B cell (primary cell): ENCODE measurements at regions not wholly inside any gene's neighbourhood (a gene's known extent, or its start where the extent isn't known, plus 50 kb on each side); places are given as distances from the start of the nearest gene placed in this dataset.

Source experiments
- ATAC-seq: fragments of 200-7000 bp; cut with Tn5 transposase; one replicate; pipeline ENCODE4 v1.10.0; 2021; ENCODE audit warnings: low read depth, mild to moderate bottlenecking, moderate number of reproducible peaks, moderate library complexity
- CTCF ChIA-PET: fragments of 350-600 bp; sonication (Branson Sonifier 250); formaldehyde crosslinking; loops from one replicate; lab custom pipeline; 2021; ENCODE audit warnings: antibody characterized with exemption, inconsistent platforms; lab: Charles Lee
- POLR2A ChIA-PET: fragments of 350-600 bp; sonication (Branson Sonifier 250); formaldehyde crosslinking; loops from one replicate; lab custom pipeline; 2021; ENCODE audit warnings: antibody characterized with exemption; lab: Charles Lee
- DNase-seq: peaks from one replicate; pipeline ENCODE4 v3.0.0; 2013
- H2AFZ ChIP-seq: 2 replicates; pipeline ENCODE4 v1.6.1; 2012; ENCODE audit warnings: mild to moderate bottlenecking, low read depth, low read length; ENCODE audit not compliant: insufficient read depth, poor library complexity, severe bottlenecking
- H3K27ac ChIP-seq, 2 donors: 1 replicate in 1 of 2; 2 replicates in 1 of 2; pipeline ENCODE4 v1.5.1; 2012 to 2013; ENCODE audit warnings: low read length in 2 of 2, mild to moderate bottlenecking in 2 of 2, moderate library complexity in 1 of 2
- H3K27me3 ChIP-seq, 4 experiments: fragments of 200-600 bp in 1 of 4; sonication (generic) in 1 of 4; replicated peaks in 1 of 4; 1 replicate in 2 of 4; 2 replicates in 2 of 4; pipeline versions ENCODE4 v1.6.1 to v1.7.0; 2013 to 2016; ENCODE audit warnings: low read length in 3 of 4, mild to moderate bottlenecking in 2 of 4, mixed read lengths in 1 of 4, moderate library complexity in 1 of 4; ENCODE audit not compliant: insufficient read depth in 4 of 4, control insufficient read depth in 3 of 4; ENCODE audit errors: control extremely low read depth in 1 of 4
- H3K36me3 ChIP-seq, 2 experiments: replicated peaks in 1 of 2; 1 replicate in 1 of 2; 2 replicates in 1 of 2; pipeline versions ENCODE4 v1.6.1 to v1.7.1; 2013; ENCODE audit warnings: low read length in 1 of 2; ENCODE audit not compliant: insufficient read depth in 2 of 2, control insufficient read depth in 1 of 2; ENCODE audit errors: control extremely low read depth in 1 of 2, extremely low read depth in 1 of 2
- H3K4me1 ChIP-seq, 2 donors: fragments of 200-600 bp in 1 of 2; sonication (generic) in 1 of 2; 1 replicate in 1 of 2; 2 replicates in 1 of 2; pipeline versions ENCODE4 v1.5.1 to v1.6.1; 2013 to 2017; ENCODE audit warnings: low read length in 2 of 2; ENCODE audit not compliant: control insufficient read depth in 2 of 2, insufficient read depth in 2 of 2
- H3K4me2 ChIP-seq: replicated peaks from 2 replicates; pipeline ENCODE3; 2012; ENCODE audit warnings: mild to moderate bottlenecking, low read depth, low read length; ENCODE audit not compliant: poor library complexity, severe bottlenecking
- H3K4me3 ChIP-seq, 5 experiments: fragments of 200-600 bp in 1 of 5; sonication (generic) in 1 of 5; 1 replicate in 3 of 5; 2 replicates in 2 of 5; pipeline versions ENCODE4 v1.5.1 to v1.7.0; 2011 to 2016; ENCODE audit warnings: low read length in 4 of 5, mild to moderate bottlenecking in 4 of 5, low read depth in 2 of 5, control low read depth in 1 of 5, moderate library complexity in 1 of 5; ENCODE audit not compliant: insufficient read depth in 1 of 5; ENCODE audit errors: control extremely low read depth in 1 of 5, extremely low read depth in 1 of 5
- H3K79me2 ChIP-seq: fragments of 200-600 bp; sonication (generic); one replicate; pipeline ENCODE4 v1.6.0; 2016; ENCODE audit warnings: low read length; ENCODE audit not compliant: control insufficient read depth, insufficient read depth
- H3K9ac ChIP-seq: fragments of 200-600 bp; sonication (generic); 2 replicates; pipeline ENCODE4 v1.6.1; 2017; ENCODE audit warnings: mild to moderate bottlenecking, low read length, moderate library complexity
- H3K9me3 ChIP-seq, 3 donors: one replicate each; pipeline versions ENCODE4 v1.6.1 to v1.7.1; 2013; ENCODE audit warnings: low read length in 2 of 3; ENCODE audit not compliant: control insufficient read depth in 2 of 3, insufficient read depth in 1 of 3; ENCODE audit errors: control extremely low read depth in 1 of 3
- H4K20me1 ChIP-seq: 2 replicates; pipeline ENCODE4 v1.6.0; 2012; ENCODE audit warnings: mild to moderate bottlenecking, low read length; ENCODE audit not compliant: insufficient read depth, control insufficient read depth, poor library complexity, severe bottlenecking
- H3K27ac Mint-ChIP-seq: one replicate; pipeline ENCODE4 v1.8.0; 2021; ENCODE audit warnings: mixed read lengths
- H3K27me3 Mint-ChIP-seq: one replicate; pipeline ENCODE4 v1.8.0; 2021; ENCODE audit warnings: mixed read lengths
- H3K4me1 Mint-ChIP-seq: one replicate; pipeline ENCODE4 v1.8.0; 2021; ENCODE audit warnings: mixed read lengths
- H3K4me3 Mint-ChIP-seq: one replicate; pipeline ENCODE4 v1.8.0; 2021; ENCODE audit warnings: mixed read lengths
- H3K9me3 Mint-ChIP-seq: one replicate; pipeline ENCODE4 v1.8.0; 2022; ENCODE audit warnings: mixed read lengths; ENCODE audit not compliant: insufficient read depth
- CTCF ChIP-seq: fragments of 200-600 bp; IDR thresholded peaks from one replicate; pipeline ENCODE4 v1.8.0; 2022; ENCODE audit warnings: antibody characterized with exemption, mild to moderate bottlenecking
- EZH2 ChIP-seq: IDR thresholded peaks from 2 replicates; pipeline ENCODE4 v1.6.1; 2012; ENCODE audit warnings: borderline replicate concordance, low read depth, mild to moderate bottlenecking, moderate library complexity, low read length; ENCODE audit not compliant: insufficient read depth, poor library complexity, severe bottlenecking
- WGBS: methylation state at CpG from one replicate; pipeline ENCODE4 v1.1.5; 2013; ENCODE audit warnings: missing lambda C conversion rate; ENCODE audit not compliant: insufficient coverage; 5-methylcytosine and 5-hydroxymethylcytosine counted together
- intact Hi-C: fragments of 100-400 bp; cut with micrococcal nuclease; formaldehyde crosslinking; loops from one replicate; pipeline ENCODE4 v1.10.0; 2022

DNA sequence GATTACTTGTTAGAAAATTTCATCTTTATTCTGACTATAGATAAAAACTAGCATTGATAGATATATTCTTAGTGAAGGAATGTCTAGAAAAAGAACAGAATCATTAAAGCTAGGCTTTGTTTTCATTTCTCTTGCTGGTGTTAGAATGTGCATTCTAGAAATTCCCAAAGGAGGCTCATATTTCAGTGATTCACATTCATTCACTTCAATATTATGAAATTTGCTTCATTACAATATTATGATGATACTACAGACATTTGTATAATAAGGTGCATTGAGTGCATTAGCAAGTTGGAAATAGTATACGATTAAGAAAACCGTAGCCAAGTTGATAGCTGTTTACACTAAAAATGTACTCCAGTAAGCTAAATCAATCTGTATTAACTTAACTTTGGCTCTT is 70.7 kb upstream of the MYCBP2 start:
- Histone ChIP-seq H3K9me3 (no peaks in the 10 kb centered on the region), H3K27ac (no peak overlapping the region), H4K20me1 (no peaks in the 10 kb centered on the region), H2AFZ (no peak overlapping the region), H3K4me3 (no peak overlapping the region), H3K4me1 (peaks cover 0 to 4% of the 10 kb centered on the region in 2 donors), H3K9ac (no peak overlapping the region), H3K27me3 (no peaks in the 10 kb centered on the region), H3K4me2 (no peak overlapping the region), H3K79me2 (no peaks in the 10 kb centered on the region), H3K36me3 (no peaks in the 10 kb centered on the region)
- DNase-seq (no peak), ATAC-seq (no peak)
- H3K4me1 Mint-ChIP-seq: peaks cover 7% of the 10 kb centered on the region
- ChIA-PET POLR2A (no interaction called here), CTCF (no interaction called here)
- TF ChIP-seq EZH2 (no peak), CTCF (no peak)
- H3K4me3 Mint-ChIP-seq: no peak overlapping the region
- intact Hi-C loops: no loop called here
- no peak overlapping the region for H3K27ac Mint-ChIP-seq
- no peaks in the 10 kb centered on the region for H3K27me3 Mint-ChIP-seq
- no peaks in the 10 kb centered on the region for H3K9me3 Mint-ChIP-seq
- no CpG with 5 or more reads among the region's 2 CpGs for WGBS

DNA sequence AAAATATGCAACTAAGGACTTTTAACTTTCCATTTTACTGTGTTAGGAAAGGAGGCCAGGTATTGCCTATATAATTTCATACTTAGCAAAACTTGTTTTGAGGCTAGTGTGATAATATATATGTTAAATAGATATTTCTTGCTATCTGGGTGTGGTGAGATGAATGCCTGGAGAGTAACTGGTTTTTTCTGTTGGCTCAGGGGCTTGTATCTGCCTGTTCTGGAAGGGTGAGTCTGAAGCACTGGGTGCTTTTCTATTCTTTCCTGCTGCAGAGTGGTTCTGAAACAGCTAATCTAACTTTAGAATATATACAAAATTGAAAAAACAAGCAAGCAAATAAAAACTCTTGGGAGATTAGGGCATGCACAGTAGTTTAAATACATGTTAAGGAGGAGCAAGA is 64.6 kb upstream of the MYCBP2 start:
- Histone ChIP-seq H3K27ac (no peak overlapping the region), H3K4me3 (no peak overlapping the region), H3K4me1 (peaks cover 0 to 4% of the 10 kb centered on the region in 2 donors), H3K9ac (no peak overlapping the region), H4K20me1 (no peaks in the 10 kb centered on the region), H3K27me3 (no peaks in the 10 kb centered on the region), H3K79me2 (no peaks in the 10 kb centered on the region), H2AFZ (no peak overlapping the region), H3K36me3 (no peaks in the 10 kb centered on the region), H3K9me3 (no peaks in the 10 kb centered on the region), H3K4me2 (no peak overlapping the region)
- Mint-ChIP-seq H3K27me3 (no peaks in the 10 kb centered on the region), H3K4me3 (no peak overlapping the region), H3K4me1 (peaks cover 11% of the 10 kb centered on the region), H3K27ac (no peak overlapping the region), H3K9me3 (no peaks in the 10 kb centered on the region)
- CTCF ChIA-PET: interaction anchor here (0.7 kb wide), 1 partner anchor 87 kb away, joined by 4 read pairs; no protein-coding TSS in a partner anchor
- TF ChIP-seq CTCF (no peak), EZH2 (no peak)
- POLR2A ChIA-PET: interaction anchor here (0.7 kb wide), 1 partner anchor 28 kb away, joined by 3 read pairs; no protein-coding TSS in a partner anchor
- ATAC-seq (no peak), DNase-seq (no peak)
- intact Hi-C loops: no loop called here
